CD4-positive, alpha-beta T cell treated with Interleukin-6 at 100 ng/mL for 8 hours (primary cell): ENCODE measurements at regions not wholly inside any gene's neighbourhood (a gene's known extent, or its start where the extent isn't known, plus 50 kb on each side); places are given as distances from the start of the nearest gene placed in this dataset.
"Not testable (repeated sequence)": the region's sequence is repeated elsewhere in the genome, so short reads cannot be mapped to it uniquely, and the experiment has no call there.

Experiments used
- DNase-seq: peaks from one replicate; pipeline ENCODE4 v3.0.0-alpha.2; 2020; ENCODE audit warnings: mixed read lengths, low spot score

- DNase-seq, result no peak
These were observed 485.7 kb downstream of the AJAP1 start for GRCh38 chr1:5140136-5140535.

- DNase-seq, result no peak
These were observed 475.4 kb downstream of the AJAP1 start for GRCh38 chr1:5129746-5130355.

GRCh38 chr1:5125208-5125607 is 470.8 kb downstream of the AJAP1 start:
- DNase-seq, result no peak

- DNase-seq, result no peak
These were observed 466.1 kb downstream of the AJAP1 start for GRCh38 chr1:5120559-5120958.

- no peak for DNase-seq
These were observed 465.2 kb downstream of the AJAP1 start for GRCh38 chr1:5119366-5120234.

GRCh38 chr1:5118771-5119170 is 464.4 kb downstream of the AJAP1 start:
- not testable (repeated sequence) for DNase-seq

- not testable (repeated sequence) for DNase-seq
These were observed 463.9 kb downstream of the AJAP1 start for GRCh38 chr1:5118292-5118691.

- DNase-seq, result no peak
These were observed 457.2 kb downstream of the AJAP1 start for GRCh38 chr1:5111581-5111980.

- DNase-seq, result no peak
These were observed 456.1 kb downstream of the AJAP1 start for GRCh38 chr1:5110508-5110907.

- no peak for DNase-seq
These were observed 455.2 kb downstream of the AJAP1 start for GRCh38 chr1:5109633-5110032.

GRCh38 chr1:5108740-5109139 is 454.3 kb downstream of the AJAP1 start:
- no peak for DNase-seq

GRCh38 chr1:5105744-5106143 is 451.3 kb downstream of the AJAP1 start:
- DNase-seq, result no peak

GRCh38 chr1:5099558-5099957 is 445.1 kb downstream of the AJAP1 start:
- DNase-seq, result no peak

- no peak for DNase-seq
These were observed 444.6 kb downstream of the AJAP1 start for GRCh38 chr1:5098981-5099385.

GRCh38 chr1:5093042-5093441 is 438.6 kb downstream of the AJAP1 start:
- DNase-seq, result no peak

GRCh38 chr1:5084676-5085075 is 430.3 kb downstream of the AJAP1 start:
- DNase-seq, result no peak

- no peak for DNase-seq
These were observed 412.8 kb downstream of the AJAP1 start for GRCh38 chr1:5067246-5067645.

- DNase-seq, result no peak
These were observed 399.3 kb downstream of the AJAP1 start for GRCh38 chr1:5053744-5054143.

- DNase-seq, result no peak
These were observed 374.7 kb downstream of the AJAP1 start for GRCh38 chr1:5029136-5029535.

- no peak for DNase-seq
These were observed 357.8 kb downstream of the AJAP1 start for GRCh38 chr1:5012249-5012648.

GRCh38 chr1:5010656-5011055 is 356.2 kb downstream of the AJAP1 start:
- no peak for DNase-seq

- DNase-seq, result no peak
These were observed 355.8 kb downstream of the AJAP1 start for GRCh38 chr1:5010236-5010635.

GRCh38 chr1:5009376-5010065 is 355.1 kb downstream of the AJAP1 start:
- DNase-seq, result no peak
